WERI-Rb-1 (cell line): ENCODE measurements at regions not wholly inside any gene's neighbourhood (a gene's known extent, or its start where the extent isn't known, plus 50 kb on each side); places are given as distances from the start of the nearest gene placed in this dataset.

Experiments used
- DNase-seq: peaks from one replicate; pipeline ENCODE4 v3.0.0-alpha.2; 2020
- H3K27ac ChIP-seq: fragments of 250-450 bp; sonication (Bioruptor Pico); 2 replicates; pipeline ENCODE4 v1.5.1; 2020; ENCODE audit warnings: mild to moderate bottlenecking, moderate library complexity
- H3K27me3 ChIP-seq: fragments of 250-450 bp; sonication (Bioruptor Pico); 2 replicates; pipeline ENCODE4 v1.5.1; 2021; ENCODE audit warnings: mild to moderate bottlenecking, low read depth, moderate library complexity; ENCODE audit not compliant: insufficient read depth, severe bottlenecking
- H3K36me3 ChIP-seq: fragments of 250-450 bp; sonication (Bioruptor Pico); 2 replicates; pipeline ENCODE4 v1.5.1; 2020; ENCODE audit warnings: mild to moderate bottlenecking, moderate library complexity
- H3K4me3 ChIP-seq: 2 replicates; pipeline ENCODE4 v1.5.1; 2011; ENCODE audit warnings: low read depth, mild to moderate bottlenecking, control low read depth, low read length
- H3K9me3 ChIP-seq: fragments of 250-450 bp; sonication (Bioruptor Pico); 2 replicates; pipeline ENCODE4 v1.5.1; 2021; ENCODE audit warnings: mild to moderate bottlenecking, moderate library complexity; ENCODE audit not compliant: severe bottlenecking
- TF ChIP-seq, protein P1 (sequence below): IDR thresholded peaks from 2 replicates; pipeline ENCODE4 v1.5.1; 2011; ENCODE audit warnings: low read depth, mild to moderate bottlenecking, control low read depth, inconsistent platforms, low read length

DNA sequence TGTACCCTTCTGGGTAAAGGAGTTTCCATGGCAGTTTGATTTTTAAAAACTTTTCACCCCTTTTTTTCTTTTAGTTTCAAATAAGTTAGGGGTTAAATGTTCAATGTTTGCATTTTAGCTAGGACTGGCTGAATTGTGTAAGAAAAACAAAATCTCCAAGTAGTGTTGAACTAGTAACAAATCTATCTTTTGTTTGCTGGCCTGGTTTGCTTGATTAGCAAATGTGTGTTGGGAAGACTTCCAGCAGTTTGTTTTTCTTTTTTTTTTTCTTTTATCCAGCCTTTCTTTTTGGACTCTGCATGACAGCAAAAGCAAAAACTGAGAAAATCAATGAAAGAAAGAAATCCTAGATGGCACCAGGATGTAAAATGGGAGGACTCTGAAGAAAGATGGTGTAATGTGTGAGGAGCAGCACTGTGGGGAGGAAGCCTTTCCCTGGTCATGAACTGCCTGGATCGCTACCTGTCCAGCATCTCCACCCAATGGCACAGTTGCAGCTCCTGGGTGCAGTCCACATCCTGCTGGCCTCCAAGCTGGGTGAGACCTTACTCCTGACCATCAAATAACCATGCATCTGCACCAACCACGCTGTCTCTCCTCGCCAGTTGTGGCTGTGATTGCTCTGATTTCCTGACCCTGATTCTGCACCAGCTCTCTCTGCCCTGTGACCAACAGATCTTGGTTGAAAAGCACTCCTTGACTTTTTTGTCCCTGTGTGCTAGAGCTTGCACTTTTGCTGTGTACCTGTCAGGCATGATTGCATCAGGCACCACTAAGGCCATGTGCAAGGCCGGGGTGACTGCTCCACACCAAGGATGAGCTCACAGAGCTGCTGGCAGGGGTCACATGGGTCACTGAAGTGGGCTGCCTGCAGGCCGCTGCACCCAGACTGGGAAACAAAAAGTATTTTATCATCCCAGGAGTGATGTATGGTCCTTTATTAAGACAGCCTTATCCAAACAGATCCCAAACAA, 71.2 kb upstream of the ZNF236 start:
- Histone ChIP-seq H3K27me3 (no peaks in the 10 kb centered on the region), H3K36me3 (no peaks in the 10 kb centered on the region), H3K9me3 (peaks cover 18% of the 10 kb centered on the region), H3K4me3 (no peak overlapping the region), H3K27ac (no peak overlapping the region)
- TF ChIP-seq, protein P1, sequence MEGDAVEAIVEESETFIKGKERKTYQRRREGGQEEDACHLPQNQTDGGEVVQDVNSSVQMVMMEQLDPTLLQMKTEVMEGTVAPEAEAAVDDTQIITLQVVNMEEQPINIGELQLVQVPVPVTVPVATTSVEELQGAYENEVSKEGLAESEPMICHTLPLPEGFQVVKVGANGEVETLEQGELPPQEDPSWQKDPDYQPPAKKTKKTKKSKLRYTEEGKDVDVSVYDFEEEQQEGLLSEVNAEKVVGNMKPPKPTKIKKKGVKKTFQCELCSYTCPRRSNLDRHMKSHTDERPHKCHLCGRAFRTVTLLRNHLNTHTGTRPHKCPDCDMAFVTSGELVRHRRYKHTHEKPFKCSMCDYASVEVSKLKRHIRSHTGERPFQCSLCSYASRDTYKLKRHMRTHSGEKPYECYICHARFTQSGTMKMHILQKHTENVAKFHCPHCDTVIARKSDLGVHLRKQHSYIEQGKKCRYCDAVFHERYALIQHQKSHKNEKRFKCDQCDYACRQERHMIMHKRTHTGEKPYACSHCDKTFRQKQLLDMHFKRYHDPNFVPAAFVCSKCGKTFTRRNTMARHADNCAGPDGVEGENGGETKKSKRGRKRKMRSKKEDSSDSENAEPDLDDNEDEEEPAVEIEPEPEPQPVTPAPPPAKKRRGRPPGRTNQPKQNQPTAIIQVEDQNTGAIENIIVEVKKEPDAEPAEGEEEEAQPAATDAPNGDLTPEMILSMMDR, result no peak
- DNase-seq, result no peak

DNA sequence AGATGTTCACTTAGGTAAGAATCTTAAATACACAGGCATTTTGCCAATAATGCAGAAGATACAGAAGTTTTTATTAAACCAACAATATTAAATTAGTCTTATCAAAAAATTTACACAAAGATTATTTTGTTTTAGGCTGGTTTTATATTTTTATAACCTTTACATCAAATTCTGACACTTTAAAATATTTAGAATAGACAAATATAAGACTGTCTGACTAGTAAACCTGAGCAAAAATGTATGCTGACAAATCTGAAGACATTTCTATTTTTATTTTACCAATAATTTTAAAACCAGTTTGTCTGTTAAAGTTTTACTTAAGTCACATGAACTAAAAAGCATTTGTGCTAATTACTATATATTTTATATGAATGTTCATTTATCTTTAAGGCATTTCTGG, 72.1 kb upstream of the ZNF236 start:
- Histone ChIP-seq H3K4me3 (no peak overlapping the region), H3K36me3 (no peaks in the 10 kb centered on the region), H3K9me3 (peaks cover 19% of the 10 kb centered on the region), H3K27me3 (no peaks in the 10 kb centered on the region), H3K27ac (no peak overlapping the region)
- TF ChIP-seq, protein P1, result no peak
- no peak for DNase-seq

DNA sequence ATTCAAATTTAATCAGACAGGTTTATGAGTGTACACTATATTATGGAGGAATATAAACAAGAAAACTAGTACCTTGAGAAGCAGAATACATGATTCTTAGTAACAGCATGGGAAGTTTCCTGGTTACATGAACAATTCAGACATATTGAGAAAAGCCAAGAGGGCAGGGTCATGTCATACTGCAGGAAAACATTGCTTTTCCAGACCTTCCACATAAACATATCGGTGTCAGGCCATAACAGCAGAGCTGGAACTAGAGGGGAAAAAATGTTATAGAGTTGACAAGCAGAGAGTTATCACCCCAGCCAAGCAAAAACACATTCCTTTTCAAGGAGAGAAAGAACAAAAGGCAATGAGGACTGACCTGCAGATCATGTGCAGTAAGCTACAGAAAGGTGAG, 74.7 kb upstream of the ZNF236 start:
- no peaks in the 10 kb centered on the region for H3K36me3 ChIP-seq
- no peaks in the 10 kb centered on the region for H3K27me3 ChIP-seq
- H3K27ac ChIP-seq, result no peak overlapping the region
- peaks cover 16% of the 10 kb centered on the region for H3K9me3 ChIP-seq
- no peak overlapping the region for H3K4me3 ChIP-seq
- TF ChIP-seq, protein P1, result no peak
- no peak for DNase-seq

DNA sequence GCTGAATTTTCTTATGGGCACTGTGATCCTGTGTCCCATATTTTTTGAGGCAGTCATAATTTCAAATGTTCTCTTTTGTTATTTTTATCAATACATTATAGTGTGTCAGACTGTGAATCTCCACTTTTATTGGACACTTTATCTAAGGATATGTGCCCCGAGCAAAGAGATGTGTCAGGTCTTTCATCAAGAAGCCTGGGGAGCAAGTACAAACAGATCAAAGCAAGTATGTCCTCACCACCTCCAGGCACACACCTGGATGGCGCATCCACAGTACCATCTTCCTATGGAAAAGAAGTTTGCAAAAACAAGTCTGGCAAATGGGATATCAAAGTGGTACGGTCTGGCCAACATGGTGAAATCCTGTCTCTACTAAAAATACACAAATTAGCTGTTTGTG, 81.0 kb upstream of the ZNF236 start:
- TF ChIP-seq, protein P1, result no peak
- no peak for DNase-seq

DNA sequence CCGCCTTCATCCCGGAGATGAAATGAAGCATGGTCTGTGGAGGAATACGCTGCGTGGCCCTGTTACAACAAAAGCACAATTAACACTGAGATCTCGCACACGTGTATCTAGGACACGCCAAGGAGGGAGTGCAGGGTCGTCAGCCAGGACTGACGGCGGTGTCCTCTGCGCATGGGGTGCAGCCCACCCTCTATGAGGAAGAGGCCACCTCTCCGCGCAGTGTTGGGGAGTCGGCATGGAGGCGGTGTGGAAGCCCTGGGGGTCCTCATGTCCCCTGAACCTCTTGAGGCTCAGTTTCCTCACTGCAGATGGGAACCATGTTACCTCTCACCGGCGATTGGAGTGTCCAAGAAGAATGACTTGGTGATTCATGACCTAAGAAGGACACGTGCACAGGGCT, 86.0 kb upstream of the ZNF236 start:
- no peaks in the 10 kb centered on the region for H3K27me3 ChIP-seq
- TF ChIP-seq, protein P1, result no peak
- H3K9me3 ChIP-seq, result no peaks in the 10 kb centered on the region
- no peaks in the 10 kb centered on the region for H3K36me3 ChIP-seq
- no peak for DNase-seq
- H3K4me3 ChIP-seq, result no peak overlapping the region
- H3K27ac ChIP-seq, result no peak overlapping the region

More for the DNA sequence above, 81.0 kb upstream of the ZNF236 start:
- H3K27me3 ChIP-seq, result no peaks in the 10 kb centered on the region
- peaks cover 2% of the 10 kb centered on the region for H3K9me3 ChIP-seq
- H3K36me3 ChIP-seq, result no peaks in the 10 kb centered on the region
- no peak overlapping the region for H3K27ac ChIP-seq
- H3K4me3 ChIP-seq, result no peak overlapping the region
